CD4-positive, alpha-beta T cell (primary cell): ENCODE measurements at regions not wholly inside any gene's neighbourhood (a gene's known extent, or its start where the extent isn't known, plus 50 kb on each side); places are given as distances from the start of the nearest gene placed in this dataset.

ENCODE experiments used
- ATAC-seq: fragments of 200-7000 bp; cut with Tn5 transposase; one replicate; pipeline ENCODE4 v1.10.0; 2022; ENCODE audit warnings: mild to moderate bottlenecking; ENCODE audit not compliant: poor library complexity
- CTCF ChIA-PET: fragments of 350-600 bp; sonication (Branson Sonifier 250); formaldehyde crosslinking; loops from one replicate; lab custom pipeline; 2021; ENCODE audit warnings: antibody characterized with exemption, inconsistent platforms; lab: Charles Lee
- POLR2A ChIA-PET: fragments of 350-600 bp; sonication (Branson Sonifier 250); formaldehyde crosslinking; loops from one replicate; lab custom pipeline; 2021; ENCODE audit warnings: antibody characterized with exemption, inconsistent platforms; lab: Charles Lee
- DNase-seq, 14 experiments: peaks; one replicate each; pipeline ENCODE4 v3.0.0-alpha.2; 2013 to 2020; ENCODE audit warnings: mixed read lengths in 2 of 14
- H3K27ac ChIP-seq, 2 donors: one replicate each; pipeline versions ENCODE4 v1.5.1 to v1.7.0; 2013; ENCODE audit warnings: low read length in 2 of 2, low read depth in 1 of 2, mild to moderate bottlenecking in 1 of 2
- H3K27me3 ChIP-seq, 2 experiments: 1 replicate in 1 of 2; 2 replicates in 1 of 2; pipeline versions ENCODE4 v1.6.1 to v1.7.0; 2013; ENCODE audit warnings: low read length in 2 of 2, control low read depth in 1 of 2, mild to moderate bottlenecking in 1 of 2, moderate library complexity in 1 of 2; ENCODE audit not compliant: insufficient read depth in 2 of 2, control insufficient read depth in 1 of 2
- H3K36me3 ChIP-seq: one replicate; pipeline ENCODE4 v1.6.1; 2013; ENCODE audit warnings: low read length, control low read depth; ENCODE audit not compliant: insufficient read depth
- H3K4me1 ChIP-seq: one replicate; pipeline ENCODE4 v1.6.1; 2013; ENCODE audit warnings: low read length, control low read depth; ENCODE audit not compliant: insufficient read depth
- H3K4me3 ChIP-seq: one replicate; pipeline ENCODE4 v1.5.1; 2013; ENCODE audit warnings: mild to moderate bottlenecking, low read length, moderate library complexity
- H3K9me3 ChIP-seq, 2 experiments: 1 replicate in 1 of 2; 2 replicates in 1 of 2; pipeline versions ENCODE4 v1.6.1 to v1.7.0; 2013; ENCODE audit warnings: low read length in 2 of 2, mild to moderate bottlenecking in 2 of 2, control low read depth in 1 of 2, moderate library complexity in 1 of 2; ENCODE audit not compliant: control insufficient read depth in 1 of 2, insufficient read depth in 1 of 2
- H3K27ac Mint-ChIP-seq: one replicate; pipeline ENCODE4 v1.8.0; 2020; ENCODE audit warnings: mixed read lengths
- H3K27me3 Mint-ChIP-seq: one replicate; pipeline ENCODE4 v1.8.0; 2021; ENCODE audit warnings: mixed read lengths
- H3K36me3 Mint-ChIP-seq: one replicate; pipeline ENCODE4 v1.8.0; 2021; ENCODE audit warnings: low read depth, mixed read lengths
- H3K4me1 Mint-ChIP-seq: one replicate; pipeline ENCODE4 v1.8.0; 2021; ENCODE audit warnings: low read depth, mixed read lengths
- H3K4me3 Mint-ChIP-seq: one replicate; pipeline ENCODE4 v1.8.0; 2020; ENCODE audit warnings: mild to moderate bottlenecking, mixed read lengths
- H3K9me3 Mint-ChIP-seq: one replicate; pipeline ENCODE4 v1.8.0; 2020; ENCODE audit warnings: mixed read lengths
- intact Hi-C, 2 experiments: fragments of 100-400 bp; cut with DNase I in 1 of 2; cut with micrococcal nuclease in 1 of 2; formaldehyde crosslinking; loops; one replicate each; pipeline versions ENCODE4 v1.15.1 to v1.9.0; 2023 to 2025; cut with DNase I, micrococcal nuclease
- TF ChIP-seq, protein P1 (sequence below): fragments of 200-600 bp; IDR thresholded peaks from one replicate; pipeline ENCODE4 v1.8.0; 2022; ENCODE audit warnings: antibody characterized with exemption, mild to moderate bottlenecking

DNA sequence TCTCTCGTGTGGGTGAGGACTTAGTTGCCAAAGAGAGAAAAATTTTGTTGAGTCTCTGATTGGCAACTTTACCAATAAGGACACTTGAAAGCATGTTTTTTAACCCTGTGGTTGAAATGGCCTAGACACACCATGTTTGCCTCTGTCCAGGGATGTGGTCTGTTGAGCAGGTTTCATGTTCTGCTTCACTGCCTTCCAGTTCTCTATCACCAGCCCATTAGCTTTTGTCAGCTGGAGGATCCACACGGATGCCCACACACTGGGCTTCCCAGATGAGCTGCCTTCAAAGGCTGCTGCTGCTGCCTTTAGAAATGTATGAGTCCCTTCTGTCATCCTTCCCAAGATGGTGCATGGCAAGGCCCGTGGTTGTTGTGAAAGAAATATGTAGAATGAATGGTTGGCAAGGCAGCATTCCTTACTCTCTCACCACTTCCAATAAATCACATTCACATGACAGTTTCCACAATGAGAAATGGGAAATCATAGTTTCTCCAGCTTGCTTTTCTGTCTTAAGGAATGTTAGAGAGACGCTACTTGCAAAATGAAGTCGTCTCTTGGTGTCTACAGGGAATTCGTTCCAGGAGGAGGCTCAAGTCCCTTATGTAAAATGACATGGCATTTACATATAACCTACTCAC, 108.2 kb upstream of the SLC35F3 start:
- Histone ChIP-seq H3K36me3 (no peaks in the 10 kb centered on the region), H3K9me3 (peaks cover 0 to 3% of the 10 kb centered on the region in 2 experiments), H3K27ac (no peak overlapping the region), H3K4me3 (no peak overlapping the region), H3K27me3 (peaks cover 0 to 6% of the 10 kb centered on the region in 2 experiments), H3K4me1 (no peaks in the 10 kb centered on the region)
- Mint-ChIP-seq H3K4me3 (no peak overlapping the region), H3K9me3 (peaks cover 3% of the 10 kb centered on the region), H3K4me1 (no peaks in the 10 kb centered on the region), H3K27me3 (peaks cover 29% of the 10 kb centered on the region), H3K27ac (no peak overlapping the region), H3K36me3 (no peaks in the 10 kb centered on the region)
- TF ChIP-seq, protein P1, sequence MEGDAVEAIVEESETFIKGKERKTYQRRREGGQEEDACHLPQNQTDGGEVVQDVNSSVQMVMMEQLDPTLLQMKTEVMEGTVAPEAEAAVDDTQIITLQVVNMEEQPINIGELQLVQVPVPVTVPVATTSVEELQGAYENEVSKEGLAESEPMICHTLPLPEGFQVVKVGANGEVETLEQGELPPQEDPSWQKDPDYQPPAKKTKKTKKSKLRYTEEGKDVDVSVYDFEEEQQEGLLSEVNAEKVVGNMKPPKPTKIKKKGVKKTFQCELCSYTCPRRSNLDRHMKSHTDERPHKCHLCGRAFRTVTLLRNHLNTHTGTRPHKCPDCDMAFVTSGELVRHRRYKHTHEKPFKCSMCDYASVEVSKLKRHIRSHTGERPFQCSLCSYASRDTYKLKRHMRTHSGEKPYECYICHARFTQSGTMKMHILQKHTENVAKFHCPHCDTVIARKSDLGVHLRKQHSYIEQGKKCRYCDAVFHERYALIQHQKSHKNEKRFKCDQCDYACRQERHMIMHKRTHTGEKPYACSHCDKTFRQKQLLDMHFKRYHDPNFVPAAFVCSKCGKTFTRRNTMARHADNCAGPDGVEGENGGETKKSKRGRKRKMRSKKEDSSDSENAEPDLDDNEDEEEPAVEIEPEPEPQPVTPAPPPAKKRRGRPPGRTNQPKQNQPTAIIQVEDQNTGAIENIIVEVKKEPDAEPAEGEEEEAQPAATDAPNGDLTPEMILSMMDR = no peak
- DNase-seq (no peak), ATAC-seq (no peak)
- intact Hi-C loops = no loop called here
- CTCF ChIA-PET = no interaction called here
- POLR2A ChIA-PET = no interaction called here

DNA sequence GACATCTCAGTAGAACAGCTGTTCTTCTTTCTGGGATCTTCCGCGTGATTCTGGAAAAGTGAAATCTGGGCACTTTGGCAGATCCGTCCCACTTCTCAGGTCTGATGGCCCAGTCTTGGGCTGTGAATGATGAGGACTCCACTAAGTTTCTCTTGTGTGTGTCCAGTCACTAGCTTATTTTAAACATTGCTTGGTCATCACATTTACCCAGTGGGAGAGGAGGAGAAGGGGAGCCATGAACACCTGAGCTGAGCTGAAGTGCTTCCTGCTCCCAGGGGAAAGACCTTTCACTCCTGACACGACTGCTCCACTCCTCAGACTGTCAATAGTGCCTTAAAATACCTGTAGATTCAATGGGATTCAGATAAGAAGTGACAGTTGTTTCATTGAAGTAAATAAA, 101.9 kb upstream of the SLC35F3 start:
- peaks cover 17% of the 10 kb centered on the region for H3K27me3 Mint-ChIP-seq
- POLR2A ChIA-PET = no interaction called here
- TF ChIP-seq, protein P1 = no peak
- H3K4me3 Mint-ChIP-seq = no peak overlapping the region
- H3K36me3 Mint-ChIP-seq = no peaks in the 10 kb centered on the region
- Histone ChIP-seq H3K27me3 (peaks cover 0 to 4% of the 10 kb centered on the region in 2 experiments), H3K27ac (no peak overlapping the region), H3K4me3 (no peak overlapping the region), H3K36me3 (no peaks in the 10 kb centered on the region), H3K4me1 (no peaks in the 10 kb centered on the region), H3K9me3 (peaks cover 0 to 4% of the 10 kb centered on the region in 2 experiments)
- CTCF ChIA-PET = no interaction called here
- H3K9me3 Mint-ChIP-seq = peaks cover 4% of the 10 kb centered on the region
- DNase-seq (no peak), ATAC-seq (no peak)
- no peak overlapping the region for H3K27ac Mint-ChIP-seq
- no peaks in the 10 kb centered on the region for H3K4me1 Mint-ChIP-seq
- intact Hi-C loops = no loop called here

DNA sequence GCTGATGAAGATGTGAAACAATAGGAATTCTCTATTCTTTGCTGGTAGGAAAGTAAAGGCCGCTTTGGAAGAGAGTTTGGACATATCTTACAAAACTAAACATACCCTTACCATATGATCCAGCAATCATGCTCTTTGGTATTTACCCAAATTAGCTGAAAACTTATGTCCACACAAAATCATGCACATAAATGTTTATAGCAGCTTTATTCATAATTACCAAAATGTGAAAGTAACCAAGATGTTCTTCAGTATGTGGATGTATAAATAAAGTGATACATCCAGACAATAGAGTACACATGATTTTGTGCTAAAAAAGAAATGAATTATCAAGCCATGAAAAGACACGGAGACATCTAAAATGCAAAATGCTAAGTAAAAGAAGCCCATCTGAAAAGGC, 98.7 kb upstream of the SLC35F3 start:
- no peak overlapping the region for H3K4me3 Mint-ChIP-seq
- Histone ChIP-seq H3K36me3 (no peaks in the 10 kb centered on the region), H3K4me3 (no peak overlapping the region), H3K4me1 (no peaks in the 10 kb centered on the region), H3K27ac (no peak overlapping the region), H3K9me3 (peaks cover 0 to 4% of the 10 kb centered on the region in 2 experiments), H3K27me3 (peaks cover 0 to 4% of the 10 kb centered on the region in 2 experiments)
- POLR2A ChIA-PET = no interaction called here
- no peaks in the 10 kb centered on the region for H3K36me3 Mint-ChIP-seq
- peaks cover 4% of the 10 kb centered on the region for H3K9me3 Mint-ChIP-seq
- TF ChIP-seq, protein P1 = no peak
- no peak overlapping the region for H3K27ac Mint-ChIP-seq
- CTCF ChIA-PET = no interaction called here
- no peak for ATAC-seq
- no peaks in the 10 kb centered on the region for H3K4me1 Mint-ChIP-seq
- peaks cover 19% of the 10 kb centered on the region for H3K27me3 Mint-ChIP-seq
- intact Hi-C loops = no loop called here
- DNase-seq = no peak
